22Rv1 (cell line): ENCODE measurements at regions not wholly inside any gene's neighbourhood (a gene's known extent, or its start where the extent isn't known, plus 50 kb on each side); places are given as distances from the start of the nearest gene placed in this dataset.

Source experiments
- H3K27ac ChIP-seq: fragments of 450-650 bp; 2 replicates; pipeline ENCODE4 v1.5.1; 2017
- ZFX ChIP-seq: fragments of 450-650 bp; IDR thresholded peaks from 2 replicates; pipeline ENCODE4 v1.6.1; 2017; ENCODE audit warnings: antibody characterized with exemption, borderline replicate concordance
- TF ChIP-seq, protein P1 (sequence below): fragments of 450-650 bp; IDR thresholded peaks from 2 replicates; pipeline ENCODE4 v1.5.1; 2017; ENCODE audit warnings: mild to moderate bottlenecking

- H3K27ac ChIP-seq, result no peak overlapping the region
- no peak for TF ChIP-seq ZFX
- TF ChIP-seq, protein P1, sequence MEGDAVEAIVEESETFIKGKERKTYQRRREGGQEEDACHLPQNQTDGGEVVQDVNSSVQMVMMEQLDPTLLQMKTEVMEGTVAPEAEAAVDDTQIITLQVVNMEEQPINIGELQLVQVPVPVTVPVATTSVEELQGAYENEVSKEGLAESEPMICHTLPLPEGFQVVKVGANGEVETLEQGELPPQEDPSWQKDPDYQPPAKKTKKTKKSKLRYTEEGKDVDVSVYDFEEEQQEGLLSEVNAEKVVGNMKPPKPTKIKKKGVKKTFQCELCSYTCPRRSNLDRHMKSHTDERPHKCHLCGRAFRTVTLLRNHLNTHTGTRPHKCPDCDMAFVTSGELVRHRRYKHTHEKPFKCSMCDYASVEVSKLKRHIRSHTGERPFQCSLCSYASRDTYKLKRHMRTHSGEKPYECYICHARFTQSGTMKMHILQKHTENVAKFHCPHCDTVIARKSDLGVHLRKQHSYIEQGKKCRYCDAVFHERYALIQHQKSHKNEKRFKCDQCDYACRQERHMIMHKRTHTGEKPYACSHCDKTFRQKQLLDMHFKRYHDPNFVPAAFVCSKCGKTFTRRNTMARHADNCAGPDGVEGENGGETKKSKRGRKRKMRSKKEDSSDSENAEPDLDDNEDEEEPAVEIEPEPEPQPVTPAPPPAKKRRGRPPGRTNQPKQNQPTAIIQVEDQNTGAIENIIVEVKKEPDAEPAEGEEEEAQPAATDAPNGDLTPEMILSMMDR, result no peak
These were observed 238.4 kb upstream of the CD180 start for GRCh38 chr5:67435032-67435431.

DNA sequence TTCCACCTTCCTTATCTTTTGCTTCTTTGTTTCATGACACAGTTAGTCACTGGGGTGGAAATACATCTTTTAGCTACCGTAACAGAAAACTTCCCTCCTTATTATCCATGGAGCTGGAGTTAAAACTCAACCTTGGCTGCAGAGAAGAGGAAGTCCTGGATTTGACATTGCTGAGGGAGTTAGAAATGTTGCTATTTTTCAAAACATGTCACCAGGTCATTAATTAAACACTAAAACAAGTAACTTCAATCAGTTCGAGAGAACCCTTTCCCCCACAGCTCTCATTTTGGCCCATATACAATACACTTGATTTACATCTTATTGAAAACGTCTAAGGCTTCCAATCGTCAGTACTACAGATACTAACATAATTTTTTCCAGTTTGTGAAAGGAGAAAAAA, 237.9 kb upstream of the CD180 start:
- TF ChIP-seq ZFX, result no peak
- TF ChIP-seq, protein P1, result no peak
- no peak overlapping the region for H3K27ac ChIP-seq

DNA sequence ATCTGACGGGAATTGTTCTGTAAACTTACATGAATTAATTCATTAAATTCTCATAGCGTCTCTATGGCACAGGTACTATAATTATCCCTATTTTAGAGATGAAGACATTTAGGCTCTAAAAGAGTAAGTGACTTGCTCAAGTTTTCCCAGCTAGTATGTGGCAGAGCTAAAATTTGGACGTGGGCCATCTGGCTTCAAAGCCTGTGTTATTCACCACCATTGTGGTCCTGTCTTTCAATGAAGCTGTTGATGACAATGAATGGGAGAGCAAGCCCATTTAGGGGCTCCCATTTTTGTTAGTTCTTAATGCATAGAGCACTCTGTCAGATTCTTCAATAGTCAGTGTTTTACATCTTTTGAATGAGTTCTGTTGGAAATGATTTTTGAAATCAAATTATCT, 236.0 kb upstream of the CD180 start:
- TF ChIP-seq, protein P1, result no peak
- no peak for TF ChIP-seq ZFX
- H3K27ac ChIP-seq, result no peak overlapping the region

- TF ChIP-seq, protein P1, result no peak
- TF ChIP-seq ZFX, result no peak
- no peak overlapping the region for H3K27ac ChIP-seq
These were observed 234.6 kb upstream of the CD180 start for GRCh38 chr5:67431191-67431590.

DNA sequence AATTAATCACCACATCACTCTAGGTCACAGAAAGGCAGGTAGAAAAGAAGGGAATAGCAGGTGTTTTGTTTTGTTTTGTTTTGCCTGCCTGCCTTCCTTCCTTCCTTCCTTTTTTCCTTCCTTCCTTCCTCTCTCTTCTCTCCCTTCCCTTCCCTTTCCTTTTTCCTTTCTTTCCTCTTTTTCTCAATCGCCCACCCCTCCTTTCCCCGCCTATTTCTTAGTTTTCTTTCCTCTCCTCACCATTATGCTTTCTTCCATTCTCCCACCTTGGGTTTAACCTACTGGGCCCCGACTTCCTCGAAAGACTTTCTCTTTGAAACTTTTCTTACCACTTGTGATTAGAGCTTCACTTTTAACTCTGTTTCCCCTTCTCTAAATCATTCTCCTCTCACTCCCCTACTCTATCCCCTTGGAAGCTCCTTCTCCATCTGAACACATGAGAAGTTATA, 231.3 kb upstream of the CD180 start:
- TF ChIP-seq, protein P1, result no peak
- TF ChIP-seq ZFX, result no peak
- H3K27ac ChIP-seq, result no peak overlapping the region

DNA sequence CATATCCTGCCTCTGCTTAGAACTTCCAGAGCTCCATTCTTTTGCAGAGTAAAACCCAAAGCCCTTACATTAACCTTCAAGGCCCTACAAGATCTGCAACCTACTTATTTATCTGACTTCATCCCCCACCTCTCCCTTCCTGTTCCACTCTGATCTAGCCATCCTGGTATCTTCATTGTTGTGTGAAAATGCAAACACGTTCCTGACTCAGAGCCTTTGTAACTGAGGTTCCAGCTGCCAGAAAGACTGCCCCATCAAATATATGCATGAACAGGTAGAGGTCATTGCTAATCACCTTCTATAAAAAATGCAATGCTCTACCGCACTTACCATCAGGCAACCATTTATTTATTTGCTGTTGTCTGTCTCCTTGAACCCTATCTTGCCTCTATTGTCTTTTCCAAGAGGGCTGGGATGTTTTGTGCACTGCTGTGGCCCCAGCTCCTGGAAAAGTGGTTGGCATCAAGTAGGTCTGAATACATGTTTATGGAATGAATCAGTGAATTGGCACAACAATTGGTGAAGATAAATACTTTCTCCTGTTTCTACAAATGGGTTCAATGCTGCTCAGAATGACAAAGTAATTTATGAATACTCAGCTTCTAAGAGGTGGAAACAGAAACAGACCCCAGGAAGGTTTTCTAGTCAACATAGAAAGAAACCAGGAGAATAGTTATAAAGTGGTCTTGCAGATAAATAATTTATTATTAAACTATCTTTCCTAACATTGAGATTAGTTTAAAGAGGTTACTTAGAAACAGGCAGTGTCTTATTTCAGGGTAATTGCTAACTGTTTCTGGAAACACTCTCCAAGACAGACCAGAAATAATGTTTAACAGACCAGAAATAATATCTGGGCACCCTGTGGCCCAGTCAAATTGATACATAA, 230.6 kb upstream of the CD180 start:
- TF ChIP-seq ZFX, result no peak
- TF ChIP-seq, protein P1, result no peak
- H3K27ac ChIP-seq, result no peak overlapping the region

GRCh38 chr5:67425514-67425913, 228.9 kb upstream of the CD180 start:
- TF ChIP-seq, protein P1, result no peak
- no peak for TF ChIP-seq ZFX
- no peak overlapping the region for H3K27ac ChIP-seq
